ENCODE measurements at regions not wholly inside any gene's neighbourhood (a gene's known extent, or its start where the extent isn't known, plus 50 kb on each side); places are given as distances from the start of the nearest gene placed in this dataset.

- TF ChIP-seq, protein P1, sequence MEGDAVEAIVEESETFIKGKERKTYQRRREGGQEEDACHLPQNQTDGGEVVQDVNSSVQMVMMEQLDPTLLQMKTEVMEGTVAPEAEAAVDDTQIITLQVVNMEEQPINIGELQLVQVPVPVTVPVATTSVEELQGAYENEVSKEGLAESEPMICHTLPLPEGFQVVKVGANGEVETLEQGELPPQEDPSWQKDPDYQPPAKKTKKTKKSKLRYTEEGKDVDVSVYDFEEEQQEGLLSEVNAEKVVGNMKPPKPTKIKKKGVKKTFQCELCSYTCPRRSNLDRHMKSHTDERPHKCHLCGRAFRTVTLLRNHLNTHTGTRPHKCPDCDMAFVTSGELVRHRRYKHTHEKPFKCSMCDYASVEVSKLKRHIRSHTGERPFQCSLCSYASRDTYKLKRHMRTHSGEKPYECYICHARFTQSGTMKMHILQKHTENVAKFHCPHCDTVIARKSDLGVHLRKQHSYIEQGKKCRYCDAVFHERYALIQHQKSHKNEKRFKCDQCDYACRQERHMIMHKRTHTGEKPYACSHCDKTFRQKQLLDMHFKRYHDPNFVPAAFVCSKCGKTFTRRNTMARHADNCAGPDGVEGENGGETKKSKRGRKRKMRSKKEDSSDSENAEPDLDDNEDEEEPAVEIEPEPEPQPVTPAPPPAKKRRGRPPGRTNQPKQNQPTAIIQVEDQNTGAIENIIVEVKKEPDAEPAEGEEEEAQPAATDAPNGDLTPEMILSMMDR (IDR thresholded peaks at IDR 0.05), result no peak
These were observed 92.1 kb upstream of the CXCL12 start for GRCh38 chr10:44477046-44477425.

DNA sequence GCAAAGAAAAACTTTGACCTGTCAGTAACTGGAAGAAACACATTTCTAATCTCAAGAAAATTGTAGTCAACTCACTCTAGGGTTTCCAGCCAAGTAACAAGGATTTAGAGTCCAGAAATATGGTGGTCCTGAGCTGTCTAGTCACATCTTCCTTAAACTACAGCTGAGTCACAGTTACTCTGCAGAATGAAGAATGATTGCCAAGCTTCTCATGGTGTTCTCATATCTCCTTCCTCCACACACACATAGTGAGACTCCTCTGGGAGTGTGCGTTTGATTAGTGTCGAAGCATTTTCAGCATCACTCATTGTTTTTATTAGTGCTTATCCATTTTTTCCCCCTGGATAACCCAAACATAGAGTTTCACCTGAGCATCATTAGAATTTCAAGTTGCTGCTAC, 93.1 kb upstream of the CXCL12 start:
- TF ChIP-seq, protein P1 (IDR thresholded peaks at IDR 0.05), result no peak

DNA sequence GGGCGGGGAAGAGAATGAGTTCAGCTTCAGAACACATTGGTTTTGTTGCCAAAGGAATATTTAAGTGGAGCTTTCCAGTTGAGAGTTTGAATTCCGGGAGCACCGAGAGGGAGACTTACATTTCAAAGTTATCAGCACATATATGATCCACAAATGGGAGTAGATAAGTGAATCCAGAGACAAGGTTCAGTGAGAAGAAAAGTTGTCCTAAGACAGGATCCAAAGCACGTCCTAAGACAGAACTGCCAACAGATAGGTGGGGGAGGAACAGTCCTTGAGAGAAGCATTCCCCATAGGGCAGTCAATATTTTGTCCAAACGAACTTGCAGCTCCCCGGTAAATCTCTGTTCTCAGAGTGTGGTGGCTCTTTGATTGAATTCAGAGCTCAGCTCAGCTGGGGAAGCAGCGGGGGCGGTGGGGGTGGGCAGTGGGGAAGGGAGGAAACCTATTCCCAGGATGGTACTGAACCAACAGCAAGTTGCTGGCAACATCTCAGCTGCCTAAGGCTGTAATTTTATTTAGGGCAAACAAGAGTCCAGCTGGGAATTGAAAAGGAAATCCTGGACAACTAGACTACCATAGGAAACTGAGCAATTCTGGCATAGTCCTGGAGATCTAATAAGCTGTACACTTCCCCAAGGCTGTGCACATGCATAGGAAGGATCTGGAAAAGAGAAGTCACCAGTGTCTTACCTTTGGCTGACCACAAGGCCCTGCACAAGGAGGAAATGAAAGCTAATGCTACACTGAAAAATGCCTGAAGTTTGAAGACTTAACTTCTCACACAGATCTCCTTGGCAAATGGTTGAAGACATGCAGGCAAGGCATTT, 94.2 kb upstream of the CXCL12 start:
- TF ChIP-seq, protein P1 (IDR thresholded peaks at IDR 0.05), result no peak

DNA sequence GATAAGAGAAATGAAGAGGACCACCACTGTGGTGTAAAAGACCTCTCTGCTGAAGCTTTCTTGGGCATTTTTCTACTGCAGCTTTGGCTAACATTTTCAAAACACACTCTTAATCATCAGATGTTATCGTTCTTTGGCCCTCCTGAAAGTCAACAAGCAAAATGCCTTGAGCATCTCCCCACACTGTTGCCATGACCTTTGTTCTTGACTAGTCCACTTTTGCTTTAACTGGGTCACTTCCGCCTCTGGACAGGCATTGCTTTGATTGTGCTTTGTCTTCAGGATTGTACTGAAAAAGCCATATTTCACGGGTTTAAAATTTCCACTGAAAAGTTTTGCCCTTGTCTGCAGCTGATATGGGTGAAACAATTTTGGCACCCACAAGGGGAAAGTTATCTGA, 107.8 kb upstream of the CXCL12 start:
- TF ChIP-seq, protein P1 (IDR thresholded peaks at IDR 0.05), result no peak

DNA sequence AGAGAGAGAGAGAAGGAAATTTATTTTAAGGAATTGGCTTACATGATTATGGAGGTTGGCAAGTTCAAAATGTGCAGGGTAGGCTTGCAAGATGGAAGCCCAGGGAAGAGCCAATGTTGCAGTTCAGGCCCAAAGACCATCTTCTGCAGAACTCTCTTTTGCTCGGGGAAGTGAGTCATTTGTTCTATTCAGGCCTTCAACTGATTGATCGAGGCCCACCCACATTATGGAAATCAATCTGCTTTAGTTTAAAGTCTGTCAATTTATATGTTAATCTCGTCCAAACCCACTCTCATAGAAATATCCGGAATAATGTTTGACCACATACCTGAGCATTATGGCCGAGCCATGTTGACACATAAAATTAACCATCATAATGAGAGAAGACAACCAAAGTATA, 113.3 kb upstream of the CXCL12 start:
- TF ChIP-seq, protein P1 (IDR thresholded peaks at IDR 0.05), result no peak

GRCh38 chr10:44500451-44500850, 115.6 kb upstream of the CXCL12 start:
- TF ChIP-seq, protein P1 (IDR thresholded peaks at IDR 0.05), result no peak

DNA sequence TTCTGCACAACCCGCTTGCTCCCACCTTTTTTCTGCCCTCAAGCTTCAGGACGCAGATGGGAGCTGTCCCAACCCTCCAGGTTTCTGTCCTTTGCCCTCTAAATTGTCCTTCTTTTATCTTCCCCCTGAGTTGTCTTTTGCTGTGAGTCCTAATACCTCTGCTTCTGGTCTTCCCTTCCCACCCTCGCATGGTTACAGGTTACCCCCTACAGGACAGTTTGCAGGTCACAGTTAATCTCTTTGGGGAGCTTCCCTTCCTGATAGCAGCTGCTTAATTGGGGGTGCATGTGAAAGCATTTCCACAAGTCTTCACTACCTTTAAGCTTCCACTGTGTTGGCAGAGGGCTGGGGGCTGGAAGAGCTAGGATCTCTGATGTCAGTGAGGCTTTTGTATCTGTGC, 121.5 kb upstream of the CXCL12 start:
- TF ChIP-seq, protein P1 (IDR thresholded peaks at IDR 0.05), result no peak

All from LNCAP (cell line).